PFSK-1 (cell line): ENCODE measurements at regions not wholly inside any gene's neighbourhood (a gene's known extent, or its start where the extent isn't known, plus 50 kb on each side); places are given as distances from the start of the nearest gene placed in this dataset.

Source experiments
- POLR2AphosphoS5 ChIP-seq: IDR thresholded peaks from 2 replicates; pipeline ENCODE4 v1.6.1; 2012; ENCODE audit warnings: low read depth, mild to moderate bottlenecking, control low read depth, low read length, moderate library complexity
- REST ChIP-seq, 2 experiments: IDR thresholded peaks; 2 replicates each; pipeline versions ENCODE4 v1.6.1 to v1.8.0; 2011 to 2012; ENCODE audit warnings: low read depth in 2 of 2, low read length in 2 of 2, control low read depth in 1 of 2, inconsistent platforms in 1 of 2, mild to moderate bottlenecking in 1 of 2, moderate library complexity in 1 of 2; ENCODE audit not compliant: insufficient read depth in 1 of 2
- TAF1 ChIP-seq: IDR thresholded peaks from 2 replicates; pipeline ENCODE4 v1.6.1; 2012; ENCODE audit warnings: low read length, control low read depth, borderline replicate concordance; ENCODE audit not compliant: insufficient read depth

- no peak for TF ChIP-seq POLR2AphosphoS5
- TF ChIP-seq REST (IDR thresholded peaks at IDR 0.05; ENCODE audit: insufficient read depth in 1 of 2, low read depth in 2 of 2, low read length in 2 of 2), result no peak
- no peak for TF ChIP-seq TAF1
Observed at GRCh38 chr5:164649266-164649665, 1143.8 kb downstream of the MAT2B start.
